GM12892 (cell line): ENCODE measurements at regions not wholly inside any gene's neighbourhood (a gene's known extent, or its start where the extent isn't known, plus 50 kb on each side); places are given as distances from the start of the nearest gene placed in this dataset.

ENCODE experiments used
- POLR2A ChIP-seq: IDR thresholded peaks from 2 replicates; pipeline ENCODE4 v1.6.1; 2011; ENCODE audit warnings: low read depth, low read length, control low read depth
- POLR2AphosphoS5 ChIP-seq: IDR thresholded peaks from 2 replicates; pipeline ENCODE4 v1.6.1; 2011; ENCODE audit warnings: low read depth, low read length, control low read depth

GRCh38 chr9:78112406-78112805, 80.8 kb upstream of the GNAQ start:
- TF ChIP-seq POLR2A (no peak), POLR2AphosphoS5 (no peak)
